Fibroblast of lung (primary cell): ENCODE measurements at regions not wholly inside any gene's neighbourhood (a gene's known extent, or its start where the extent isn't known, plus 50 kb on each side); places are given as distances from the start of the nearest gene placed in this dataset.

ENCODE experiments used
- EZH2 ChIP-seq: IDR thresholded peaks from 2 replicates; pipeline ENCODE4 v1.5.1; 2012; ENCODE audit warnings: low read length, control low read depth, mild to moderate bottlenecking; ENCODE audit errors: missing control alignments
- TF ChIP-seq, protein P1 (sequence below), 2 donors: IDR thresholded peaks in 1 of 2; conservative IDR thresholded peaks in 1 of 2; 1 replicate in 1 of 2; 2 replicates in 1 of 2; pipeline ENCODE4 v1.5.1; 2011 to 2012; ENCODE audit warnings: low read length in 2 of 2, control low read depth in 1 of 2, inconsistent platforms in 1 of 2, low read depth in 1 of 2, mild to moderate bottlenecking in 1 of 2

DNA sequence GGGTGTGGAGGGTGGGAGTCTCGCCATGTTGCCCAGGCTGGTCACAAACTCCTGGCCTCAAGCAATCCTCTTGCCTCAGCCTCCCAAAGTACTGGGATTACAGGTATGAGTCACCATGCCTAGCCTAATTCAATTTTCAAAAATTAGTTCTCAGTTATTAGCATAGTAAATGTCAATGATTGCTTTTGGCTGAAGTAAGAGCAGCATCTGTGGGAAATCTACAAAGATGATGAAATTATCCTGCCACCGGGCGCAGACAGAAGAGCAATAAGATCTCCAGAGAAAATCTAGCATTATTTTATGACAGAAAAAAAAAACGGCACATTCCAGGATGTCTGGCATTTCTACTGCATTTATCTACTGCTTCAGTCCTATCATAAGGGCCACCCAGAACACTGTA lies 97.9 kb upstream of the DAAM1 start:
- TF ChIP-seq, protein P1, sequence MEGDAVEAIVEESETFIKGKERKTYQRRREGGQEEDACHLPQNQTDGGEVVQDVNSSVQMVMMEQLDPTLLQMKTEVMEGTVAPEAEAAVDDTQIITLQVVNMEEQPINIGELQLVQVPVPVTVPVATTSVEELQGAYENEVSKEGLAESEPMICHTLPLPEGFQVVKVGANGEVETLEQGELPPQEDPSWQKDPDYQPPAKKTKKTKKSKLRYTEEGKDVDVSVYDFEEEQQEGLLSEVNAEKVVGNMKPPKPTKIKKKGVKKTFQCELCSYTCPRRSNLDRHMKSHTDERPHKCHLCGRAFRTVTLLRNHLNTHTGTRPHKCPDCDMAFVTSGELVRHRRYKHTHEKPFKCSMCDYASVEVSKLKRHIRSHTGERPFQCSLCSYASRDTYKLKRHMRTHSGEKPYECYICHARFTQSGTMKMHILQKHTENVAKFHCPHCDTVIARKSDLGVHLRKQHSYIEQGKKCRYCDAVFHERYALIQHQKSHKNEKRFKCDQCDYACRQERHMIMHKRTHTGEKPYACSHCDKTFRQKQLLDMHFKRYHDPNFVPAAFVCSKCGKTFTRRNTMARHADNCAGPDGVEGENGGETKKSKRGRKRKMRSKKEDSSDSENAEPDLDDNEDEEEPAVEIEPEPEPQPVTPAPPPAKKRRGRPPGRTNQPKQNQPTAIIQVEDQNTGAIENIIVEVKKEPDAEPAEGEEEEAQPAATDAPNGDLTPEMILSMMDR (conservative IDR thresholded peaks at IDR 0.05 in 1 of 2, IDR thresholded peaks at IDR 0.05 in 1 of 2; ENCODE audit: low read depth in 1 of 2, low read length in 2 of 2), result no peak
- no peak for TF ChIP-seq EZH2
